ENCODE measurements at regions not wholly inside any gene's neighbourhood (a gene's known extent, or its start where the extent isn't known, plus 50 kb on each side); places are given as distances from the start of the nearest gene placed in this dataset.
A peak's percentile ranks its signal among the peaks of the same experiment; 100 is the strongest.

DNA sequence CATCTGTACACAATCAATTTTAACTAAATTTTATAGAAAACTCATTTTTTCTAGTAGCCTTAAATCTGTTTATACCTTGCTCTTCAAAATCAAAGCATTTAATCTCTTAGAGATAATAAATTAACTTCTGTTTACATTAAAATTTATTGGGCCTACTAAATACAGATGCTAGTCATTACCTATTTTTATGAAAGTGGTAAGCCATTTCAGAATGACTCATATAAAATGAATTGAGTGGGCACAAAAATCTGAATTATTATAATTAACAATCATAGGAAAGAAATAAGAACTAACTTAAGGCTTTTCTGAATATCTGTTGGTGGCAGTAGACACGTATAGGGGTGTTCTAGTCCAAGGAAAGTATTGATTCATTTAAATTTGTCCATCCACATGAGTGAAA, 157.9 kb downstream of the KCNJ2 start:
- peak; percentile 41; the same call in 1 of the 2 replicates for ATAC-seq
- H3K4me1 ChIP-seq (ENCODE audit: control insufficient read depth, insufficient read depth, low read length) = no peaks in the 10 kb centered on the region; the same call in 1 of the 2 replicates
- POLR2A ChIA-PET = no interaction called here
- no peak for TF ChIP-seq TCF7L2 (IDR thresholded peaks at IDR 0.05; ENCODE audit: low read depth, low read length)
- TF ChIP-seq, protein P1, sequence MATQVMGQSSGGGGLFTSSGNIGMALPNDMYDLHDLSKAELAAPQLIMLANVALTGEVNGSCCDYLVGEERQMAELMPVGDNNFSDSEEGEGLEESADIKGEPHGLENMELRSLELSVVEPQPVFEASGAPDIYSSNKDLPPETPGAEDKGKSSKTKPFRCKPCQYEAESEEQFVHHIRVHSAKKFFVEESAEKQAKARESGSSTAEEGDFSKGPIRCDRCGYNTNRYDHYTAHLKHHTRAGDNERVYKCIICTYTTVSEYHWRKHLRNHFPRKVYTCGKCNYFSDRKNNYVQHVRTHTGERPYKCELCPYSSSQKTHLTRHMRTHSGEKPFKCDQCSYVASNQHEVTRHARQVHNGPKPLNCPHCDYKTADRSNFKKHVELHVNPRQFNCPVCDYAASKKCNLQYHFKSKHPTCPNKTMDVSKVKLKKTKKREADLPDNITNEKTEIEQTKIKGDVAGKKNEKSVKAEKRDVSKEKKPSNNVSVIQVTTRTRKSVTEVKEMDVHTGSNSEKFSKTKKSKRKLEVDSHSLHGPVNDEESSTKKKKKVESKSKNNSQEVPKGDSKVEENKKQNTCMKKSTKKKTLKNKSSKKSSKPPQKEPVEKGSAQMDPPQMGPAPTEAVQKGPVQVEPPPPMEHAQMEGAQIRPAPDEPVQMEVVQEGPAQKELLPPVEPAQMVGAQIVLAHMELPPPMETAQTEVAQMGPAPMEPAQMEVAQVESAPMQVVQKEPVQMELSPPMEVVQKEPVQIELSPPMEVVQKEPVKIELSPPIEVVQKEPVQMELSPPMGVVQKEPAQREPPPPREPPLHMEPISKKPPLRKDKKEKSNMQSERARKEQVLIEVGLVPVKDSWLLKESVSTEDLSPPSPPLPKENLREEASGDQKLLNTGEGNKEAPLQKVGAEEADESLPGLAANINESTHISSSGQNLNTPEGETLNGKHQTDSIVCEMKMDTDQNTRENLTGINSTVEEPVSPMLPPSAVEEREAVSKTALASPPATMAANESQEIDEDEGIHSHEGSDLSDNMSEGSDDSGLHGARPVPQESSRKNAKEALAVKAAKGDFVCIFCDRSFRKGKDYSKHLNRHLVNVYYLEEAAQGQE (IDR thresholded peaks at IDR 0.05; ENCODE audit: insufficient read depth in 1 of 2, low read depth in 2 of 2, low read length in 1 of 2) = no peak
- TF ChIP-seq SIN3A (IDR thresholded peaks at IDR 0.05; ENCODE audit: borderline replicate concordance, insufficient read depth, low read depth, low read length) = no peak
- TF ChIP-seq, protein P2, sequence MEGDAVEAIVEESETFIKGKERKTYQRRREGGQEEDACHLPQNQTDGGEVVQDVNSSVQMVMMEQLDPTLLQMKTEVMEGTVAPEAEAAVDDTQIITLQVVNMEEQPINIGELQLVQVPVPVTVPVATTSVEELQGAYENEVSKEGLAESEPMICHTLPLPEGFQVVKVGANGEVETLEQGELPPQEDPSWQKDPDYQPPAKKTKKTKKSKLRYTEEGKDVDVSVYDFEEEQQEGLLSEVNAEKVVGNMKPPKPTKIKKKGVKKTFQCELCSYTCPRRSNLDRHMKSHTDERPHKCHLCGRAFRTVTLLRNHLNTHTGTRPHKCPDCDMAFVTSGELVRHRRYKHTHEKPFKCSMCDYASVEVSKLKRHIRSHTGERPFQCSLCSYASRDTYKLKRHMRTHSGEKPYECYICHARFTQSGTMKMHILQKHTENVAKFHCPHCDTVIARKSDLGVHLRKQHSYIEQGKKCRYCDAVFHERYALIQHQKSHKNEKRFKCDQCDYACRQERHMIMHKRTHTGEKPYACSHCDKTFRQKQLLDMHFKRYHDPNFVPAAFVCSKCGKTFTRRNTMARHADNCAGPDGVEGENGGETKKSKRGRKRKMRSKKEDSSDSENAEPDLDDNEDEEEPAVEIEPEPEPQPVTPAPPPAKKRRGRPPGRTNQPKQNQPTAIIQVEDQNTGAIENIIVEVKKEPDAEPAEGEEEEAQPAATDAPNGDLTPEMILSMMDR (IDR thresholded peaks at IDR 0.05) = no peak
- no peak for TF ChIP-seq POLR2AphosphoS5 (IDR thresholded peaks at IDR 0.05; ENCODE audit: low read depth, low read length)
- H3K36me3 ChIP-seq (ENCODE audit: control insufficient read depth, insufficient read depth, low read length) = no peaks in the 10 kb centered on the region
- H3K9me3 ChIP-seq (ENCODE audit: control insufficient read depth, insufficient read depth, low read depth, low read length) = no peaks in the 10 kb centered on the region
- in situ Hi-C loops (cut with HindIII; ENCODE audit: low pct_unique_long_range_greater_than_20kb, low sequenced_read_pairs) (no loop called here), intact Hi-C loops (cut with micrococcal nuclease; ENCODE audit: unreplicated experiment) (no loop called here)
- CTCF ChIA-PET = no interaction called here
- H3K27ac ChIP-seq (ENCODE audit: low read length) = no peak overlapping the region
- no peak for DNase-seq (ENCODE audit: low read depth, low spot score)
- no peaks in the 10 kb centered on the region for H3K27me3 ChIP-seq (ENCODE audit: control insufficient read depth, insufficient read depth, low read length)
- no peak overlapping the region; a peak in 1 of 4 replicates for H3K4me3 ChIP-seq (ENCODE audit: low read depth in 2 of 2, low read length in 2 of 2)
- BruUV-seq (replicated peaks) = no TSS peak

DNA sequence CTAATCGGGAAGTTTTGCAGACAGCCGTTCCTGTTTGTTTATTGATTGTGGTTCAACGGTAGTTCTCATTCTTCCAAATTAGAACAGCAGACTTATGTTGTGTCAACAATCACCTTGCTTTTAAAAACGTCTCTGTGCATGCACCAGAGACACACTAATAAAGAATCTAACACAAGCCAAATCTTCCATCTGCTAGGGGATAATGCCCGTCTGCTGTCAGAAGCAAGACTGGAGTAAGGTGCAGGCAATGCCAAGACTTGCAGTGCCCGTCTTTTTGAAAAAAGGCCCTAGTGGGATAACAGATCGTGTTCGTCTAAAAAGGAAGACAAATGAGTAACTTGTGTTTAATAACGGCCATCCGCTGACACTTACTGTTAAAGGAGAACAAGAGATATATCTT, 158.4 kb downstream of the KCNJ2 start:
- TF ChIP-seq SIN3A (IDR thresholded peaks at IDR 0.05; ENCODE audit: borderline replicate concordance, insufficient read depth, low read depth, low read length) = no peak
- no peak; the same call in 1 of the 2 replicates for TF ChIP-seq POLR2AphosphoS5 (IDR thresholded peaks at IDR 0.05; ENCODE audit: low read depth, low read length)
- no peak for TF ChIP-seq TCF7L2 (IDR thresholded peaks at IDR 0.05; ENCODE audit: low read depth, low read length)
- TF ChIP-seq, protein P1 (IDR thresholded peaks at IDR 0.05; ENCODE audit: insufficient read depth in 1 of 2, low read depth in 2 of 2, low read length in 1 of 2) = no peak
- TF ChIP-seq, protein P2 (IDR thresholded peaks at IDR 0.05) = no peak
- intact Hi-C loops (cut with micrococcal nuclease; ENCODE audit: unreplicated experiment) = no loop called here
- Histone ChIP-seq H3K27ac (ENCODE audit: low read length) (peak overlapping the region; percentile 74), H3K4me3 (ENCODE audit: low read depth in 2 of 2, low read length in 2 of 2) (peak overlapping the region in 1 of 2 experiments; percentile 19; a peak in 1 of 4 replicates), H3K4me1 (ENCODE audit: control insufficient read depth, insufficient read depth, low read length) (no peaks in the 10 kb centered on the region; the same call in 1 of the 2 replicates), H3K9me3 (ENCODE audit: control insufficient read depth, insufficient read depth, low read depth, low read length) (no peaks in the 10 kb centered on the region), H3K27me3 (ENCODE audit: control insufficient read depth, insufficient read depth, low read length) (no peaks in the 10 kb centered on the region), H3K36me3 (ENCODE audit: control insufficient read depth, insufficient read depth, low read length) (no peaks in the 10 kb centered on the region)
- POLR2A ChIA-PET = no interaction called here
- CTCF ChIA-PET = no interaction called here
- ATAC-seq (peak; percentile 85), DNase-seq (ENCODE audit: low read depth, low spot score) (no peak)
- in situ Hi-C loops (cut with HindIII; ENCODE audit: low pct_unique_long_range_greater_than_20kb, low sequenced_read_pairs) = no loop called here
- no TSS peak for BruUV-seq (replicated peaks)

Measured in Panc1 (cell line).